MG63 (cell line): ENCODE measurements at regions not wholly inside any gene's neighbourhood (a gene's known extent, or its start where the extent isn't known, plus 50 kb on each side); places are given as distances from the start of the nearest gene placed in this dataset.

ENCODE experiments used
- DNase-seq: peaks from one replicate; pipeline ENCODE4 v3.0.0-alpha.2; 2020
- H3K27me3 ChIP-seq: fragments of 250-450 bp; sonication (Bioruptor Pico); 2 replicates; pipeline ENCODE4 v1.5.1; 2020; ENCODE audit warnings: mild to moderate bottlenecking, moderate library complexity
- H3K36me3 ChIP-seq: fragments of 250-450 bp; sonication (Bioruptor Pico); 2 replicates; pipeline ENCODE4 v1.5.1; 2020; ENCODE audit warnings: mild to moderate bottlenecking, moderate library complexity
- H3K4me3 ChIP-seq: fragments of 250-450 bp; sonication (Bioruptor Pico); 2 replicates; pipeline ENCODE4 v1.5.1; 2020; ENCODE audit warnings: mild to moderate bottlenecking, moderate library complexity
- H3K9me3 ChIP-seq: fragments of 250-450 bp; sonication (Bioruptor Pico); 2 replicates; pipeline ENCODE4 v1.5.1; 2020; ENCODE audit warnings: mild to moderate bottlenecking, moderate library complexity

DNA sequence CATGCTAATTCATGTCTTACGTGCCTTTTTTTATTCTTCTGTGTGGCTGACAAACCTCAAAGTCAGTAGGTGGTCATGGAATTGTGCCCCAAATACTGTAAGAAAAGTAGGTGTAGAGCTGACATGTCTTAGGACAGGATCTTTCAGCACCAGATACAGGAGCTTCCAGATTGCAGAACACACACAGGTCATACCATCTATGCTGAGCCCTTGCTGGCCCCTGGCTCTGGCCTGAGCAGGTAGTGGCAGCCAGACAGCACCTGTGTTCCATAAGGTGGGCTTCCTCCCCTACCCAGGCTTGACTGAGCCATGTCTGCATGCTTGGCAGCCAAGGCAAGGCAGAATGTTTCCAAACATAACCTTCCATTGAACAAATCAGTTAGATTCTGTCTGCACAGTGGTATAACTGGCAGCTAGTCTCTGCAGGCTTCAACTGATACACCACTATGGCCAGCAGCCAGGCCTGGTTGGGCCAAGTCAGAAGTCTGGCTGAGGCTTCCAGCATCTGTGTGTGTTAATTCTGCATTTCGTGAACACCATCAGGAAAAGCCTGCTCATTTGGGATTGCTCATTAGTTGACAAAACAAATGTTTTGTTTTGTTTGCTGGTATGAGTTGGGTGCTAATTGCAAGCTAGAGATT, 366.5 kb downstream of the FOXA2 start:
- Histone ChIP-seq H3K4me3 (no peak overlapping the region), H3K9me3 (no peaks in the 10 kb centered on the region), H3K27me3 (no peaks in the 10 kb centered on the region), H3K36me3 (no peaks in the 10 kb centered on the region)
- DNase-seq = no peak

DNA sequence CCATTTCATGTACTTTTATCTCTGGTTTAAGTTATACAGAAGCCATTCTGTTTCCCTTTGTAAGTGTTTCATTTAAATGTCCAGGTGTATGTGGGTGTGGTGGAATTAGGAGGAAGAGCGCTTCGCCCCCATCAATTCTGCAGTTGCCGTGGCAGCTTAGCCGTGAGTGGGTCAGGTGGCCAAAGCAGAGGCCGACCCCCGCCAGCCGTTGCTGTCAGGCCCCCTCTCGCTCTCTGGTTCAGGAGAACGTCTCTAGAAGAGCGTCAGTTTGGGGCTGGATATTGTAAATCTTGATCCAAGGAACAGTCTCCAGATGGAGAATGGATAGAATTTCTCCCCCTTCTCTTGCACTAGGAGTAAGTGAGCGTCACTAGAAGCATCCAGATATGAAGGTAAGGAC, 367.4 kb downstream of the FOXA2 start:
- DNase-seq = no peak
- Histone ChIP-seq H3K36me3 (no peaks in the 10 kb centered on the region), H3K4me3 (no peak overlapping the region), H3K9me3 (no peaks in the 10 kb centered on the region), H3K27me3 (no peaks in the 10 kb centered on the region)

DNA sequence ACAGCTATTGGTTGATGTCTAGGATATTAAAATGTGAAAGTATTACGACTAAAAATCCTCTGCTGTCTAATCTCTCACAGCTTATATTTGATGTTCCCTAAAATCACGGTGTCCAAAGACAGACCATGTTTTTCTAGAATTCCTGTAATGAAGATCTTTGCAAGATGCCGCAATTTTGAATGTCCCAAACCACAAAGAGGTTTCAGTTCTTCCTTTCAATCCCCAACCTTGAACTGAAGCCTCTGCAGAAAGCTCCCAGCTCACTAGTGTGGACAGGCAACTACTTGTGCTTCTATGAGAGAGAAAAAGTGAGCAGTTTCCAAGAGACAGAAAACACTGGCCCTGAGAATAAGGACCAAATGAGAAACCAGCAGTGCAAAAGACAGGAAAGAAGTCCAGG, 370.1 kb downstream of the FOXA2 start:
- Histone ChIP-seq H3K27me3 (no peaks in the 10 kb centered on the region), H3K4me3 (no peak overlapping the region), H3K9me3 (no peaks in the 10 kb centered on the region), H3K36me3 (no peaks in the 10 kb centered on the region)
- DNase-seq = no peak

- Histone ChIP-seq H3K27me3 (no peaks in the 10 kb centered on the region), H3K4me3 (no peak overlapping the region), H3K9me3 (no peaks in the 10 kb centered on the region), H3K36me3 (no peaks in the 10 kb centered on the region)
- no peak for DNase-seq
Measured at GRCh38 chr20:22213271-22213670, 371.1 kb downstream of the FOXA2 start.

DNA sequence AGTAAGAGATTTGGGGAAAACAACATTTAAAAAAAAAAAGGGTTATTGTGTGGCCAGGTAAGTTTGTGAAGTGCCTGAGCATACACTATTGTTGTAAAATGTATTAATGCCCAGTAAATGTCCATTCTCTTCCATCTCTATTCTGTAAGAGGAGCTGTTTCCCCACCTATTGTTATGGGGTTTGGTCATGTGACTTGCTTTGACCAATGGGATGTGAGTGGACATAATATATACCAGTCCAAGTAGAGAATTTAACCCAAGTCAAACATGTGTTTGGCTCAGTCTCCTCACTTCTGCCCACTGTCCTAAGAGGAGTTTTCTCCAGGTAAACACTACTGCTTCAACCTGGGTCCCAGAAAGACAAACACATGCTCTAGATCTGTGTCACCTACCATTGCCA, 377.1 kb downstream of the FOXA2 start:
- Histone ChIP-seq H3K36me3 (no peaks in the 10 kb centered on the region), H3K4me3 (no peak overlapping the region), H3K9me3 (no peaks in the 10 kb centered on the region), H3K27me3 (no peaks in the 10 kb centered on the region)
- no peak for DNase-seq

DNA sequence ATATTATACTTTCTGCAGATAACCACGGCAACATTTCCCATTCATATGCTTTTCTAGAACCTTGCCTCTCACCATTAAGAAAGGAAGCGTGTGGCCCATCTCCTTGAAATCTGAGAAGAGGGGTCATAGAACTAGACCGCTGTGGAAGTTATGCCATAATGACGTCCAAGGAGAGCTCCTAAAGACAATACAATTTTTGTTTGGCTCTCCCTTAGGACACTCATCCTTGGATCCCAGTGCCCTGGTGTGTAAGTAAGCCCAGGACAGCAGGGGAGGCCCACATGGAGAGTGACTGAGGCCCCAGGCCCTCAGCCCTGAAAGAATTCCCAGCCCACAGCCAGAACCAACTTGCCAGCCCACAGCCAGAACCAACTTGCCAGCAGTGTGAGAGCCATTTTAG, 379.6 kb downstream of the FOXA2 start:
- no peak for DNase-seq
- no peak overlapping the region for H3K4me3 ChIP-seq
- H3K9me3 ChIP-seq = no peaks in the 10 kb centered on the region

GRCh38 chr20:22182148-22182547, 402.2 kb downstream of the FOXA2 start:
- no peak for DNase-seq
- Histone ChIP-seq H3K36me3 (no peaks in the 10 kb centered on the region), H3K4me3 (no peak overlapping the region), H3K9me3 (no peaks in the 10 kb centered on the region), H3K27me3 (no peaks in the 10 kb centered on the region)

More for the DNA sequence above, 379.6 kb downstream of the FOXA2 start:
- no peaks in the 10 kb centered on the region for H3K27me3 ChIP-seq
- no peaks in the 10 kb centered on the region for H3K36me3 ChIP-seq

DNA sequence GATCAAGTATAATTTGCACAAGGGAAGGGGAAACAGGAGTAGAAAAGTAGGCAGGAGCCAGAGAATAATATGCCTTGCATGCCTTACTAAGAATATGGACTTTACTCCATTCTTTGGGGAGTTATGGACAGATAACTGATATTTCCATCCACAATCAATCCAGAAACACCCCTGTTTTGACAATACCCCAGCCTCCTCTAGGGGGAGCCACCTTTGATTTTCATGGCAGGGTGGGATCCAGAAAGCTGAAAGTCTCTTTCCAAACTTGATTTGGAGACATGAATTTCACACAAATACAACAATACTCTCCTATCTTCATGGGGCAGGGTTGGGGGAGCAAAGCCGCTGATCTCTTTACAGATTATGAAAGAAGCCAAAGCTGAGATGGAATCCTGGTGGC, 404.1 kb downstream of the FOXA2 start:
- Histone ChIP-seq H3K9me3 (no peaks in the 10 kb centered on the region), H3K4me3 (no peak overlapping the region), H3K27me3 (no peaks in the 10 kb centered on the region), H3K36me3 (no peaks in the 10 kb centered on the region)
- no peak for DNase-seq

- no peaks in the 10 kb centered on the region for H3K36me3 ChIP-seq
- H3K27me3 ChIP-seq = no peaks in the 10 kb centered on the region
- H3K9me3 ChIP-seq = no peaks in the 10 kb centered on the region
- no peak overlapping the region for H3K4me3 ChIP-seq
- no peak for DNase-seq
Measured at GRCh38 chr20:22160101-22160652, 424.2 kb downstream of the FOXA2 start.

DNA sequence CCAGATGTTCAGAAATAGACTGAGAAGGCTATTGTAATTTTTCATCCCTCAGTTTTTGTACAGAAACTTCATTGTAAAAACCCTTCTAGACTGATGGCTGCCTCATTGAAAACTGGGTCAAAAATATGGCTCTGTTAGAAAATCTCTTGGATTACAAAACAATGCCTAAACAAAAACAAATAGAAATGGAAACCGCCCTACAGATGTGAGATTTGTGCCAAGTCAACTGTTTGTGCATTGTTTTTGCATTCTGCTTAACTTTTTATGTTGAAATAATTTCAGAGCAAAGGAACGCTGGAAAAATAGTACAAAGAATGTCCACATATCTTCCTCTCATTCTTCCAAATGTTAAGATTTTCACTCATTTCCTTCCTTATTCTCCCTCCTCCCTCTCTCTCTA, 425.1 kb downstream of the FOXA2 start:
- Histone ChIP-seq H3K27me3 (no peaks in the 10 kb centered on the region), H3K4me3 (no peak overlapping the region), H3K36me3 (no peaks in the 10 kb centered on the region), H3K9me3 (no peaks in the 10 kb centered on the region)
- DNase-seq = no peak

GRCh38 chr20:22127587-22127986, 422.1 kb downstream of the PAX1 start:
- no peak for DNase-seq
- no peaks in the 10 kb centered on the region for H3K27me3 ChIP-seq
- H3K36me3 ChIP-seq = no peaks in the 10 kb centered on the region
- H3K4me3 ChIP-seq = no peak overlapping the region
- H3K9me3 ChIP-seq = no peaks in the 10 kb centered on the region

- DNase-seq = no peak
- Histone ChIP-seq H3K36me3 (no peaks in the 10 kb centered on the region), H3K4me3 (no peak overlapping the region), H3K9me3 (no peaks in the 10 kb centered on the region), H3K27me3 (no peaks in the 10 kb centered on the region)
Measured at GRCh38 chr20:22106308-22106938, 401.0 kb downstream of the PAX1 start.

- H3K36me3 ChIP-seq = no peaks in the 10 kb centered on the region
- no peak overlapping the region for H3K4me3 ChIP-seq
- no peak for DNase-seq
- no peaks in the 10 kb centered on the region for H3K27me3 ChIP-seq
- no peaks in the 10 kb centered on the region for H3K9me3 ChIP-seq
Measured at GRCh38 chr20:22101606-22102005, 396.1 kb downstream of the PAX1 start.

GRCh38 chr20:22100686-22101085, 395.2 kb downstream of the PAX1 start:
- DNase-seq = no peak
- Histone ChIP-seq H3K27me3 (no peaks in the 10 kb centered on the region), H3K4me3 (no peak overlapping the region), H3K36me3 (no peaks in the 10 kb centered on the region), H3K9me3 (no peaks in the 10 kb centered on the region)

GRCh38 chr20:22099348-22099747, 393.9 kb downstream of the PAX1 start:
- H3K36me3 ChIP-seq = no peaks in the 10 kb centered on the region
- no peaks in the 10 kb centered on the region for H3K9me3 ChIP-seq
- no peak for DNase-seq
- H3K4me3 ChIP-seq = no peak overlapping the region
- no peaks in the 10 kb centered on the region for H3K27me3 ChIP-seq

DNA sequence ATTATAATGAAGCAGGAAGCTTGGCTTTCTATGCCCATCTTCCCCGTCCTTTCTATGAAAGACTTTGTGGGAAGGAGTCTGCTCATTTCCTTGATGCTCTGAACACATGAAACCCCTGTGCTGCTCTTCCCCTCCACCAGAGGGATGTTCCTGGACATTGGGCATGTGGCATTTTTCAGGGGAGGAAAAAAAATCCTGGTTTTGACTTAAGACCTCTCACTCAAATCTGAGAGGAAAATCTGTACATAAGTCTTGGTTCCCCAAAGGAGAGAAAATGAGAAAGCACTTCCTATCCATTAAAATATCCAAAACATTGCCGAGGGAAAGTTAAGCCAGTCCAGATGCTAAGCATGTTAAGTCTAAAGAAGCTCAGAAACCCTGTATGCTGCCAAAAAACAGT, 393.0 kb downstream of the PAX1 start:
- no peak overlapping the region for H3K4me3 ChIP-seq
- no peaks in the 10 kb centered on the region for H3K36me3 ChIP-seq
- no peaks in the 10 kb centered on the region for H3K9me3 ChIP-seq
- no peaks in the 10 kb centered on the region for H3K27me3 ChIP-seq
- DNase-seq = no peak

DNA sequence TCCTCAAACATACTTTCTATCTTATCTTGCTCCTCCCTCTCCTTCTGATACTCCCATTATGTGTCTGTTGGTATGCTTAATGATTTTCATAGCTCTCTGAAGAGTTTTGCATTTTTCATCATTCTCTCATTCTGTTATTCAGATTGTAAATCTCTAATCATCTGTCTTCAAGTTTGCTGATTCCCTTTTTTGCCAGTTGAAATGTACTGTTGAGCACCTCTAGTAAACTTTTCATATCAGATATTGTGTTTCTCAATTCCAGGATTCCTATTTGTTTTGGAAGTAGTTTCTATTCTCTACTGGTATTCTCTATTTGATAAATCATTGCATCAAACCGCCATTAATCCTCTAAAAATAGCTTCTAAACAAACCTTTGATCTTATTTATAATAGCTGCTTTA, 387.7 kb downstream of the PAX1 start:
- no peaks in the 10 kb centered on the region for H3K9me3 ChIP-seq
- no peak overlapping the region for H3K4me3 ChIP-seq
- no peaks in the 10 kb centered on the region for H3K27me3 ChIP-seq
- no peaks in the 10 kb centered on the region for H3K36me3 ChIP-seq
- DNase-seq = no peak

DNA sequence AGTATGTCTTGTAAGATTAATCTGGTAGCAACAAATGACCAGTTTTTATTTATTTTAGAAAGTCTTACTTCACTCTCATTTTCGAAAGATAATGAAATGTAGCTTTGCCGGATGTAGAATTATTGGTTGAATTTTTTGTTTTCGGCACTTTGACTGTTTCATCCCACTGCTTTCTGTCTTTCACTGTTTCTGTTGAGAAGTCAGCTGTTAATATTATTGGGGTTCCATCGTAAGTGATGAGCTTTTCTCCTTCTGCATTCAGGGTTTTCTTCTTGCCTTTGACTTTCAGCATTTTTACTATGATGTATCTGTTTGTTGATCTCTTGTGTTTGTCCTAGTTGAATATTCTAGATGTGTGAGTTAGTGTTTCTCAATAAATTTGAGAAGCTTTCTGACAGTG, 383.4 kb downstream of the PAX1 start:
- no peak for DNase-seq
- Histone ChIP-seq H3K4me3 (no peak overlapping the region), H3K9me3 (no peaks in the 10 kb centered on the region), H3K27me3 (no peaks in the 10 kb centered on the region), H3K36me3 (no peaks in the 10 kb centered on the region)
